WTC11 (cell line): ENCODE measurements at regions not wholly inside any gene's neighbourhood (a gene's known extent, or its start where the extent isn't known, plus 50 kb on each side); places are given as distances from the start of the nearest gene placed in this dataset.

Source experiments
- ATAC-seq: fragments of 200-7000 bp; cut with Tn5 transposase; 2 replicates; pipeline ENCODE4 v1.10.0; 2021; ENCODE audit warnings: mild to moderate bottlenecking, moderate library complexity
- CTCF ChIA-PET: fragments of 300-600 bp; sonication (Branson Sonifier 250); formaldehyde crosslinking; loops from one replicate; lab custom pipeline; 2021; ENCODE audit warnings: antibody characterized with exemption; lab: Charles Lee
- POLR2A ChIA-PET: fragments of 350-600 bp; sonication (Branson Sonifier 250); formaldehyde crosslinking; loops from one replicate; lab custom pipeline; 2021; ENCODE audit warnings: antibody characterized with exemption; lab: Charles Lee
- DNase-seq: peaks from one replicate; pipeline ENCODE4 v3.0.0; 2021; ENCODE audit warnings: low spot score
- H3K27ac Mint-ChIP-seq: 2 replicates; pipeline ENCODE4 v1.8.0; 2021; ENCODE audit warnings: mixed read lengths
- H3K27me3 Mint-ChIP-seq: 2 replicates; pipeline ENCODE4 v1.8.0; 2021; ENCODE audit warnings: low read depth, mild to moderate bottlenecking, moderate library complexity, mixed read lengths
- H3K36me3 Mint-ChIP-seq: 2 replicates; pipeline ENCODE4 v1.8.0; 2021; ENCODE audit warnings: mixed read lengths
- H3K4me1 Mint-ChIP-seq: 2 replicates; pipeline ENCODE4 v1.8.0; 2022; ENCODE audit warnings: mixed read lengths
- H3K4me3 Mint-ChIP-seq: 2 replicates; pipeline ENCODE4 v1.8.0; 2021; ENCODE audit warnings: mild to moderate bottlenecking, moderate library complexity, mixed read lengths
- H3K9me3 Mint-ChIP-seq: 2 replicates; pipeline ENCODE4 v1.8.0; 2021; ENCODE audit warnings: mixed read lengths
- AFF4 ChIP-seq: sonication (generic); formaldehyde crosslinking; IDR thresholded peaks from 2 replicates; pipeline ENCODE4 v1.8.1; 2023; ENCODE audit warnings: mild to moderate bottlenecking, missing genetic modification reagents, borderline replicate concordance
- AR ChIP-seq: fragments of 250-450 bp; sonication (Bioruptor Pico); IDR thresholded peaks from 2 replicates; pipeline ENCODE4 v1.9.0; 2021; ENCODE audit warnings: mild to moderate bottlenecking
- ATF3 ChIP-seq: sonication (generic); formaldehyde crosslinking; conservative IDR thresholded peaks from 2 replicates; pipeline ENCODE4 v1.8.1; 2022; ENCODE audit warnings: mild to moderate bottlenecking, missing genetic modification reagents
- CREM ChIP-seq: sonication (generic); formaldehyde crosslinking; IDR thresholded peaks from 2 replicates; pipeline ENCODE4 v1.8.1; 2022; ENCODE audit warnings: mild to moderate bottlenecking, missing genetic modification reagents, moderate library complexity
- FOXK1 ChIP-seq: sonication (generic); formaldehyde crosslinking; IDR thresholded peaks from 2 replicates; pipeline ENCODE4 v1.8.0; 2022; ENCODE audit warnings: mild to moderate bottlenecking, moderate library complexity, missing genetic modification reagents
- FOXP4 ChIP-seq: sonication (generic); formaldehyde crosslinking; IDR thresholded peaks from 2 replicates; pipeline ENCODE4 v1.8.0; 2022; ENCODE audit warnings: mild to moderate bottlenecking, missing genetic modification reagents
- HMGA2 ChIP-seq: fragments of 250-450 bp; sonication (Bioruptor Pico); IDR thresholded peaks from 2 replicates; pipeline ENCODE4 v1.4.0; 2021; ENCODE audit warnings: mild to moderate bottlenecking, moderate library complexity
- HMGXB4 ChIP-seq: sonication (generic); formaldehyde crosslinking; IDR thresholded peaks from 2 replicates; pipeline ENCODE4 v1.8.1; 2023; ENCODE audit warnings: mild to moderate bottlenecking, moderate library complexity, missing genetic modification reagents
- IRF2 ChIP-seq: sonication (generic); formaldehyde crosslinking; IDR thresholded peaks from 2 replicates; pipeline ENCODE4 v1.8.0; 2022; ENCODE audit warnings: low read depth, missing genetic modification reagents, borderline replicate concordance
- JUN ChIP-seq: sonication (generic); formaldehyde crosslinking; IDR thresholded peaks from 2 replicates; pipeline ENCODE4 v1.8.0; 2023; ENCODE audit warnings: mild to moderate bottlenecking, missing genetic modification reagents
- MLX ChIP-seq: sonication (generic); formaldehyde crosslinking; IDR thresholded peaks from 2 replicates; pipeline ENCODE4 v1.8.1; 2023; ENCODE audit warnings: mild to moderate bottlenecking, missing genetic modification reagents, moderate library complexity
- NFE2L1 ChIP-seq: sonication (generic); formaldehyde crosslinking; IDR thresholded peaks from 2 replicates; pipeline ENCODE4 v1.8.1; 2023; ENCODE audit warnings: missing genetic modification reagents
- PRDM15 ChIP-seq: sonication (generic); formaldehyde crosslinking; IDR thresholded peaks from 2 replicates; pipeline ENCODE4 v1.8.0; 2022; ENCODE audit warnings: missing genetic modification reagents
- PRRX2 ChIP-seq: fragments of 250-450 bp; sonication (Bioruptor Pico); IDR thresholded peaks from 2 replicates; pipeline ENCODE4 v1.8.0; 2021; ENCODE audit warnings: mild to moderate bottlenecking
- RELA ChIP-seq: sonication (generic); formaldehyde crosslinking; IDR thresholded peaks from 2 replicates; pipeline ENCODE4 v1.8.1; 2022; ENCODE audit warnings: missing genetic modification reagents, mild to moderate bottlenecking, borderline replicate concordance
- SOX15 ChIP-seq: fragments of 250-450 bp; sonication (Bioruptor Pico); IDR thresholded peaks from 2 replicates; pipeline ENCODE4 v1.9.0; 2021; ENCODE audit warnings: mild to moderate bottlenecking
- TP53 ChIP-seq: sonication (generic); formaldehyde crosslinking; IDR thresholded peaks from 2 replicates; pipeline ENCODE4 v1.8.1; 2023; ENCODE audit warnings: mild to moderate bottlenecking, missing genetic modification reagents
- ZNF219 ChIP-seq: sonication (generic); formaldehyde crosslinking; IDR thresholded peaks from 2 replicates; pipeline ENCODE4 v1.8.0; 2023; ENCODE audit warnings: missing genetic modification reagents, mild to moderate bottlenecking, borderline replicate concordance
- ZNF423 ChIP-seq: fragments of 250-450 bp; sonication (Bioruptor Pico); IDR thresholded peaks from 2 replicates; pipeline ENCODE4 v2.1.2; 2022; ENCODE audit warnings: mild to moderate bottlenecking, moderate library complexity
- ZNF512 ChIP-seq: sonication (generic); formaldehyde crosslinking; IDR thresholded peaks from 2 replicates; pipeline ENCODE4 v1.8.1; 2022; ENCODE audit warnings: missing genetic modification reagents, borderline replicate concordance

- ChIA-PET POLR2A (no interaction called here), CTCF (no interaction called here)
- Mint-ChIP-seq H3K27ac (no peak overlapping the region), H3K4me3 (no peak overlapping the region), H3K27me3 (peaks cover 3% of the 10 kb centered on the region; the same call in 1 of the 2 replicates), H3K9me3 (peaks cover 22% of the 10 kb centered on the region), H3K4me1 (no peaks in the 10 kb centered on the region), H3K36me3 (peaks cover 21% of the 10 kb centered on the region)
- DNase-seq = no peak
- TF ChIP-seq FOXK1 (no peak), HMGXB4 (no peak), ZNF219 (CRISPR knock-in tag) (no peak), NFE2L1 (no peak), HMGA2 (CRISPR knock-in tag) (no peak), TP53 (no peak), IRF2 (no peak), CREM (CRISPR knock-in tag) (no peak), RELA (CRISPR knock-in tag) (no peak), ATF3 (CRISPR knock-in tag) (no peak), SOX15 (CRISPR knock-in tag) (no peak), MLX (CRISPR knock-in tag) (no peak), PRRX2 (CRISPR knock-in tag) (no peak), FOXP4 (CRISPR knock-in tag) (no peak), AR (CRISPR knock-in tag) (no peak), JUN (CRISPR knock-in tag) (no peak), ZNF512 (CRISPR knock-in tag) (no peak), PRDM15 (no peak), ZNF423 (CRISPR knock-in tag) (no peak), AFF4 (CRISPR knock-in tag) (no peak)
- no peak for ATAC-seq
These were observed 495.8 kb upstream of the ACVR2A start for GRCh38 chr2:147348931-147349555.
